Breast epithelium (tissue), 3 donors: ENCODE measurements at regions not wholly inside any gene's neighbourhood (a gene's known extent, or its start where the extent isn't known, plus 50 kb on each side); places are given as distances from the start of the nearest gene placed in this dataset.

Experiments used
- POLR2AphosphoS5 ChIP-seq, 3 donors: sonication (generic); formaldehyde crosslinking; IDR thresholded peaks; one replicate each; pipeline ENCODE4 v1.6.1; 2017; ENCODE audit warnings: antibody characterized with exemption in 3 of 3
- TF ChIP-seq, protein P1 (sequence below), 3 donors: fragments of 450-650 bp; IDR thresholded peaks; one replicate each; pipeline ENCODE4 v1.5.1; 2016 to 2017; ENCODE audit warnings: antibody characterized with exemption in 3 of 3, mild to moderate bottlenecking in 3 of 3, moderate library complexity in 3 of 3

DNA sequence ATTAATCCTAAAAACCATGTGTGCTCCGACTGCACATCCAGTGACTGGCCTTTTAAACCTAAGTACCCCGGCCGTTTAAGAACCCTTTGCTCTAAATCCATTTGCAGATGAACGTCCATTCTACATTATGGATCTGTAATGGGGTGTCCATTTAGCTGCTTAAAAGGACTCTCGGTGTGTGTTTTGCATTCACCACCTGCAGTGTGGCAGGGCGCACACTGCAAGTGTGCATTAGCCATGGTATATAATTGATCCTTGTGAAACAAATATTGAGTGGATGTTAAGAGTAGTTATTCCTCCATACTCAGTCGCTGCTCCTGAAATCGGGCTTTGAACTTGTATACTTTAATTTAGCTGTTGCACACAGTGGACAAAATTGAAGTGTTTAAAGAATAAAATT, 190.1 kb upstream of the WWC1 start:
- TF ChIP-seq, protein P1, sequence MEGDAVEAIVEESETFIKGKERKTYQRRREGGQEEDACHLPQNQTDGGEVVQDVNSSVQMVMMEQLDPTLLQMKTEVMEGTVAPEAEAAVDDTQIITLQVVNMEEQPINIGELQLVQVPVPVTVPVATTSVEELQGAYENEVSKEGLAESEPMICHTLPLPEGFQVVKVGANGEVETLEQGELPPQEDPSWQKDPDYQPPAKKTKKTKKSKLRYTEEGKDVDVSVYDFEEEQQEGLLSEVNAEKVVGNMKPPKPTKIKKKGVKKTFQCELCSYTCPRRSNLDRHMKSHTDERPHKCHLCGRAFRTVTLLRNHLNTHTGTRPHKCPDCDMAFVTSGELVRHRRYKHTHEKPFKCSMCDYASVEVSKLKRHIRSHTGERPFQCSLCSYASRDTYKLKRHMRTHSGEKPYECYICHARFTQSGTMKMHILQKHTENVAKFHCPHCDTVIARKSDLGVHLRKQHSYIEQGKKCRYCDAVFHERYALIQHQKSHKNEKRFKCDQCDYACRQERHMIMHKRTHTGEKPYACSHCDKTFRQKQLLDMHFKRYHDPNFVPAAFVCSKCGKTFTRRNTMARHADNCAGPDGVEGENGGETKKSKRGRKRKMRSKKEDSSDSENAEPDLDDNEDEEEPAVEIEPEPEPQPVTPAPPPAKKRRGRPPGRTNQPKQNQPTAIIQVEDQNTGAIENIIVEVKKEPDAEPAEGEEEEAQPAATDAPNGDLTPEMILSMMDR (IDR thresholded peaks at IDR 0.05) = no peak
- TF ChIP-seq POLR2AphosphoS5 (IDR thresholded peaks at IDR 0.05) = no peak
